ENCODE measurements at regions not wholly inside any gene's neighbourhood (a gene's known extent, or its start where the extent isn't known, plus 50 kb on each side); places are given as distances from the start of the nearest gene placed in this dataset.

DNA sequence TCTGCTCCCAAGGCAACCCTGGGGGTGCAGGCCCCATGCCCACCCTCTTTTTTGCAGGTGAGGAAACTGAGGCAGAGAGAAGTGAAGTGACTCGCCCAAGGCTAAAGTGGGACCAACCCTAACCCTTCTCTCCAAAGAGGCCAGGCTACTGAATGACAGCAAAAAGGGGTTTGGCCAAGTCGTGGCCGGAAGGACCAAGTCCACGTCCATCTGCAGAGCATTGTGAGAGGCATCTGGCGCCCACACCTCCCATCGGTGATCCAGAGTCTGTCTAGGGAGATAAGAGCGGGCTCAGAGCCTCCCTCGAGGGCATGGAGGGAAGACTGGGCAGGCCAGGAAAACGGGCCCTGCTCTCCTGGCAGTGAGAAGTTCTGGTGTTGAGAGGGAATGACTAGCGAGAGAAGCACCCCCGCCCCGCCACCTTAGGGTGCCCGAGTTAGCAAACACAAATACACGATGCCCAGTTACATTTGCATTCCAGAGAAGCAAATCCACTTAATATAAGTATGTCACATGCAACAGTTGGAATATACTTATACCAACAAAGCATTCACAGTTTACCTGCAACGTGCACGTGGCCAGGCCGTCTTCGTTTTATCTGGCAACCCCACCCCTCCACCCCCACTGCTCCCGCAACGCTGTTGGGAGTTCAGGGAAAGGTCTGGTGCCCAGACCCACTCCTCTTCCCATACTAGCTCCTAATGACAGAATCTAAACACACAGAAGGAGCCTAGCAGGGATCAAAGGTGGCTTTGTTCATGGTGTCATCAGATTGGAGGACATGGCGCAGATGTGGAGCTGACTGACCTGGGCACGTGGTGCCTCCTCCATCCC is 124.9 kb downstream of the OAT start:
- TF ChIP-seq YY1 (IDR thresholded peaks at IDR 0.05; ENCODE audit: insufficient read depth, insufficient read length) (no peak), ZNF274 (IDR thresholded peaks at IDR 0.05; ENCODE audit: low read depth, low read length) (no peak)

Measured in NT2/D1 (cell line).